ENCODE measurements at regions not wholly inside any gene's neighbourhood (a gene's known extent, or its start where the extent isn't known, plus 50 kb on each side); places are given as distances from the start of the nearest gene placed in this dataset.

DNA sequence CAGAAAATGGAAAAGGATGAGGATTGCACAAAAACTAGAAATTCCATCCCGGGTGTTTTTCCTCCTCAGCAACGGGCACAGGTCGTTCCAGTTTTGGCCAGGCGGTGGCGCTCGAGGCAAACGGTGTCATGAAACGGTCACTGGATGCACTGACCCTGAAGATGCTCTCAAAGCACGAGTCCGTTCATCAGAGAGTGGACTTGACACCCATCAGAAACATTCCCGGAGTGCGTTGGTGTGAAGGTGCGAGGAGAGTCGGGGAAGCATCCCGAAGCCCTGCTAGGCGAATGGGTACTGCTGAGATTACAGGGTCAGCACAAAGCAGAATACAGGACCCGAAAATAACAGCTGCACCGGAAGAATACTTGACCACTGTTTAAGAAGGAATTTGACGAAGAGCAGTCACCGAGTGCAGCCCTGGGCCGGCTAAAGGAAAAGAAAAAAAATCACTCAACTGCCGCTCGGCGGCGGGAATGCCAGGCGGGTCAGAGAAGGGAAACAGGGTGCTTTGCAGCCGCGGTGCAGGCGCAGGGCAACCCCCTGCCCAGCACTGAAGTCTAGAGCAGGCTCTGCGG, 71.7 kb upstream of the ETS2 start:
- DNase-seq (ENCODE audit: low spot score in 2 of 2), result peak; percentile 35 to 73
- no peak for FAIRE-seq

- FAIRE-seq, result no peak
- no peak for DNase-seq (ENCODE audit: low spot score in 2 of 2)
Observed at GRCh38 chr21:38734646-38735365, 70.9 kb upstream of the ETS2 start.

GRCh38 chr21:38735626-38736206, 70.0 kb upstream of the ETS2 start:
- no peak for FAIRE-seq

DNA sequence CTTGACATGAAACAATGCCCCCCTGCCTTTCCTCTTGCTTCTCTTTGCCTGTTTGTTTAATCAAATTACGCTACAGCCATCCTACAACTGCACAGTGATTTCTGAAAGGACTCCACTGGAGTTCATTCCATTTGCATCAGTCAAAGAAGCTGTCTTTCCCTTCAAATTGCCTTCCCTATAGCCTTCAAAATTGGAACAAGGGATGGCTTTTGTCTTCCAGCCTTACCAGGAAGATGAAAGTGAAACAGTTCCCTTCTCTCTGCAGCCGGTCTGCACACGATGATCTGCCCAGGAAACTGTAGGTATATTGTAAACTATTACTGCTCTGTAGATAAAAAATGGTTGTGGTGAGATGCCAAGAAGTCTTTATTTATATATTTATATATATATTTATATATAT, 65.6 kb upstream of the ETS2 start:
- DNase-seq (ENCODE audit: low spot score in 2 of 2) (no peak), FAIRE-seq (no peak)

More at GRCh38 chr21:38735626-38736206, 70.0 kb upstream of the ETS2 start:
- DNase-seq (ENCODE audit: low spot score in 2 of 2), result no peak

DNA sequence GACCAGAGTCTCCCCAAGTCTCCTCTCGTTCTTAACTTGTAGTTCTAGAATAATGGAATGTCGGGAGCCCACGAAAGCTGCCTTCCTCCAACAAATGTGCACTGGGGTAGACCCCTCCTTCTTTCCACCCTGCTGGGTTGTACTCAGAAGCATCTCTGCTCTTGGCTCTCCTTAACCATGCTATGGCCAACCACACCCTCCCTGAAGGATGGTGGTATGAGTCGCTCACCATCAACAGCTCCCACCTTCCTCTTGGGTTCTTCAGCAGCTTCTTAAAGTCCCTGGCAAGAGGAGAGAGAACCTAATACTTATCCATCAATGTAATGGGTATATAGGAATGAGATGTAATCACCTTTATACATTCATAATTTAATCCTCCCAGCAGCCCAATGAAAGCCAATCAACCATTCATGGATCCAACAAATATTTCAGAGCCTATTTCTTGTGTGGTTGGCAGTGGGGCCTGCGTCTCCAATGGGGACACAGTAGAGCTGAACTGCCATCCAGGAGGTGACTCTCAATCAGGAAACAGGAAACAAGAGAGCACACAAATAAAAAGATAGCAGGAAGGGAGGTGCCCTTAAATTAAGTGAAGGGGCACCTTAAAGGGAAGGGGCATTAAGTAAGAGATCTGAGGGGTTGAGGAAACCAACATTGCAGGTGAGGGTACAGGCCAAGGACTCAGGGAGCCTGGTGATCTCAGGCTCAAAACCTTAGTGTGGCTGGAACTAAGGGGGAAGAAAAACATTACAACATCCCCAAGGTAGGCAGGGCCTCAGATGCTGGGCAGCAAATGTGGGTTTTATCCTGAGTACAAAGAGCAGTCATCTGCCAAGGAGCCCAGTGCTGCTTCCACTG, 64.4 kb upstream of the ETS2 start:
- FAIRE-seq (no peak), DNase-seq (ENCODE audit: low spot score in 2 of 2) (no peak)

- DNase-seq (ENCODE audit: low spot score in 2 of 2), result no peak
- FAIRE-seq, result no peak
Observed at GRCh38 chr21:38741950-38742256, 63.8 kb upstream of the ETS2 start.

- FAIRE-seq (no peak), DNase-seq (ENCODE audit: low spot score in 2 of 2) (no peak)
Observed at GRCh38 chr21:38742580-38743260, 63.0 kb upstream of the ETS2 start.

GRCh38 chr21:38743772-38744529, 61.8 kb upstream of the ETS2 start:
- FAIRE-seq (no peak), DNase-seq (ENCODE audit: low spot score in 2 of 2) (no peak)

GRCh38 chr21:38744861-38745260, 60.9 kb upstream of the ETS2 start:
- FAIRE-seq (no peak), DNase-seq (ENCODE audit: low spot score in 2 of 2) (no peak)

DNA sequence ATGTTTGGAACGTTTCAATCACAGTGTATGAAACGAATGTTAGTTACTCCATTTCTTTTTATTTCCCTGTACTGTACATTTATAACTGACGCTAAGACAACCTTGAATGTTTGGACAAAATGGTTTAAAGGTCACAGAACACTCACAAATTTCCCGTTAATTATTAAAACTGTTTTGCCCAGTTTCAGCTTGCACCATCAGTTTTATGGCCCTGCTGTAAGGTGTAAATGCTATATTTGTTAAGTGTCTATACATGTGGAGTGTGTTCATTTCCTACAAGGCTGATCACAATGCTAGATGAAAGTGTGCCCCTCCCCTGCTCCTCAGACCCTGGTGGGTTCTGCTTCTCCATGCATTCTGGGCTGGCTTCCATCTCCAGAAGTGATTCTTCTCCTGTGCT, 57.9 kb upstream of the ETS2 start:
- no peak for FAIRE-seq

DNA sequence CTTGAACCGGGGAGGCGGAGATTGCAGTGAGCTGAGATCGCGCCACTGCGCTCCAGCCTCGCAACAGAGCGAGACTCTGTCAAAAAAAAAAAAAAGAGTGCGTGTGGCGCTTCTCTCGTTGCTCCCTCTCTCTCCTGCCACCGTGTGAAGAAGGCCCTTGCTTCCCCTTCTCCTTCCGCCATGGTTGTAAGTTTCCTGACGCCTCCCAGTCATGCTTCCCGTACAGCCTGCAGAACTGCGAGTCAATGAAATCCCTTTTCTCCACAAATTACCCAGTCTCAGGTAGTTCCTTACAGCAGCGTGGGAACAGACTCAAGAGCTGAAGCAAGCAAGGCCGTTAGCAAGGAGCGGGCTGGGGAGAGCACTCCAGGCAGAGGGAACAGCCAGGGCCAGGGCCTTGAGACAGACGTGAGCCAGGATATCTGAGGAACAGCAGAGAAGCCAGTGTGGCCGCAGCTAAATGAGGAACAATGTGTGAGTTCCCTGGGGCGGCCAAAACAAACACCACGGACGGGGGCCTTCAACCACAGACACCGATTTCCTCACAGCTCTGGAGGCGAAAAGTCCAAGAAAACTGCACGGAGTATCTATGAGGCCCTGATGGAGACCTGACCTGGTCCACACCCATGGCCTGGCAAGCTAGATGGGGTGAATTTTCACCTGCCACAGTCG, 54.2 kb upstream of the ETS2 start:
- FAIRE-seq, result no peak
- no peak for DNase-seq (ENCODE audit: low spot score in 2 of 2)

More for the DNA sequence above, 57.9 kb upstream of the ETS2 start:
- DNase-seq (ENCODE audit: low spot score in 2 of 2), result no peak

DNA sequence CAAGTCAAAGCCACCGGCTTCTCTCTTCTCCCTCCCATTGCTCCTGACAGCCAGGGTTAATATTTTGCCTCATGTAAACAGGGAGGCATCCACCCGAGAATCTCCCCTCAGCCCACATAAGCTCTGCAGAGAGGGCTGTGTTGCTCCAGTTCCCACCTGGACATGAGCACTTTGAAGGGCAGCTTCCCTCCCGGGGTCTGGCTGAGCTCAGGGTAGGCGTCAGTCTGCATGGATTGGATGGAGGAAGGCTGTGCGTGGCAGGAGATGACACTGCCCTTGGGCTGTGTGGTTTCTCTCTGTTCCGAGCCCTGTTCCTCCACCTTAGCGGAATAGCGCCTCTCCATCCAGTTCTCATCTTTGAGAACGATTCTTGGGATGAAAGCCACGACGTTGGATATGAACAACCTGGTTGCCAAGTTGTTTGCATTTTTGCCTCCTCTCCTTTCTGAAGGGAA, 53.7 kb upstream of the ETS2 start:
- no peak for DNase-seq (ENCODE audit: low spot score in 2 of 2)
- no peak for FAIRE-seq

- DNase-seq (ENCODE audit: low spot score in 2 of 2) (no peak), FAIRE-seq (no peak)
Observed at GRCh38 chr21:38753114-38753513, 52.6 kb upstream of the ETS2 start.

GRCh38 chr21:38753557-38753971, 52.2 kb upstream of the ETS2 start:
- FAIRE-seq (no peak), DNase-seq (ENCODE audit: low spot score in 2 of 2) (no peak)

Data from frontal cortex (tissue), 3 donors.